Esophagus muscularis mucosa (tissue), 4 donors: ENCODE measurements at regions not wholly inside any gene's neighbourhood (a gene's known extent, or its start where the extent isn't known, plus 50 kb on each side); places are given as distances from the start of the nearest gene placed in this dataset.

ENCODE experiments used
- CTCF ChIP-seq, 3 experiments: fragments of 200-600 bp in 2 of 3; fragments of 450-650 bp in 1 of 3; sonication (generic) in 2 of 3; IDR thresholded peaks; one replicate each; pipeline ENCODE4 v1.5.1; 2017 to 2019; ENCODE audit warnings: antibody characterized with exemption in 3 of 3, mild to moderate bottlenecking in 2 of 3, moderate library complexity in 1 of 3
- EP300 ChIP-seq: sonication (generic); formaldehyde crosslinking; IDR thresholded peaks from one replicate; pipeline ENCODE4 v1.6.1; 2017; ENCODE audit warnings: antibody characterized with exemption
- POLR2A ChIP-seq: fragments of 450-650 bp; IDR thresholded peaks from one replicate; pipeline ENCODE4 v1.6.1; 2017; ENCODE audit warnings: antibody characterized with exemption, moderate library complexity, mild to moderate bottlenecking, low read depth
- POLR2AphosphoS5 ChIP-seq, 2 donors: sonication (generic); formaldehyde crosslinking; IDR thresholded peaks; one replicate each; pipeline ENCODE4 v1.6.1; 2017; ENCODE audit warnings: antibody characterized with exemption in 2 of 2

GRCh38 chr22:27252282-27253049 lies 549.1 kb downstream of the MN1 start:
- no peak for TF ChIP-seq EP300
- TF ChIP-seq POLR2A: no peak
- TF ChIP-seq CTCF (IDR thresholded peaks at IDR 0.05): no peak
- TF ChIP-seq POLR2AphosphoS5 (IDR thresholded peaks at IDR 0.05): no peak
